ENCODE measurements at regions not wholly inside any gene's neighbourhood (a gene's known extent, or its start where the extent isn't known, plus 50 kb on each side); places are given as distances from the start of the nearest gene placed in this dataset.
"Not testable (repeated sequence)": the region's sequence is repeated elsewhere in the genome, so short reads cannot be mapped to it uniquely, and the experiment has no call there.

DNA sequence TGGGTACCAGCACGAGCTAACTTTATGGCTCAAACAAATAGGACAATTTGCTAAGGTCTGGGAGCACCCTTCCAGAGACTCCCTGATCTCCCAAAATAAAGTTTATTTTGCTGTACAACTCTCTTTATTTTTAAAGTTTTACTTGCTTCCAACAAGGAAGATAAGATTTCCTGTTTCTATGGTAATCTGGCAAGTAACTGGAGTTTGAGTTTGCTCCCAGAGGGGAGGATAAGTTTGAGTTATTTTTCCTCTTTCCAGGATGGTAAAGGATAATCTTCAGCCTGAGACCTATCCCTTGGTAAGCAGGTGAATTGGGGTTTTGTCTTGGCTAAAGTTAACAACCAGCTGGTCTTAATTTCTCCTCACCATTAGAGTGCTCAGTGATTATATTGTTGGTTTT is 1019.4 kb upstream of the ALCAM start:
- Histone ChIP-seq H3K36me3 (ENCODE audit: control insufficient read depth, insufficient read depth, low read length) (no peaks in the 10 kb centered on the region), H3K27me3 (ENCODE audit: control insufficient read depth, insufficient read depth, low read length) (no peaks in the 10 kb centered on the region), H3K4me3 (ENCODE audit: low read depth, low read length) (no peak overlapping the region)
- POLR2A ChIA-PET: no interaction called here
- TF ChIP-seq, protein P1, sequence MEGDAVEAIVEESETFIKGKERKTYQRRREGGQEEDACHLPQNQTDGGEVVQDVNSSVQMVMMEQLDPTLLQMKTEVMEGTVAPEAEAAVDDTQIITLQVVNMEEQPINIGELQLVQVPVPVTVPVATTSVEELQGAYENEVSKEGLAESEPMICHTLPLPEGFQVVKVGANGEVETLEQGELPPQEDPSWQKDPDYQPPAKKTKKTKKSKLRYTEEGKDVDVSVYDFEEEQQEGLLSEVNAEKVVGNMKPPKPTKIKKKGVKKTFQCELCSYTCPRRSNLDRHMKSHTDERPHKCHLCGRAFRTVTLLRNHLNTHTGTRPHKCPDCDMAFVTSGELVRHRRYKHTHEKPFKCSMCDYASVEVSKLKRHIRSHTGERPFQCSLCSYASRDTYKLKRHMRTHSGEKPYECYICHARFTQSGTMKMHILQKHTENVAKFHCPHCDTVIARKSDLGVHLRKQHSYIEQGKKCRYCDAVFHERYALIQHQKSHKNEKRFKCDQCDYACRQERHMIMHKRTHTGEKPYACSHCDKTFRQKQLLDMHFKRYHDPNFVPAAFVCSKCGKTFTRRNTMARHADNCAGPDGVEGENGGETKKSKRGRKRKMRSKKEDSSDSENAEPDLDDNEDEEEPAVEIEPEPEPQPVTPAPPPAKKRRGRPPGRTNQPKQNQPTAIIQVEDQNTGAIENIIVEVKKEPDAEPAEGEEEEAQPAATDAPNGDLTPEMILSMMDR (IDR thresholded peaks at IDR 0.05; ENCODE audit: insufficient read depth, low read depth, low read length): no peak
- DNase-seq (ENCODE audit: low read depth): no peak
- CTCF ChIA-PET: no interaction called here

- peak; percentile 35 for DNase-seq (ENCODE audit: low read depth)
- TF ChIP-seq, protein P1 (IDR thresholded peaks at IDR 0.05; ENCODE audit: insufficient read depth, low read depth, low read length): no peak
- ChIA-PET POLR2A (no interaction called here), CTCF (interaction anchor here (0.6 kb wide), 1 partner anchor 64 kb away, joined by 3 read pairs; no protein-coding TSS in a partner anchor)
- H3K4me3 ChIP-seq (ENCODE audit: low read depth, low read length): no peak overlapping the region
- H3K36me3 ChIP-seq (ENCODE audit: control insufficient read depth, insufficient read depth, low read length): no peaks in the 10 kb centered on the region
- no peaks in the 10 kb centered on the region for H3K27me3 ChIP-seq (ENCODE audit: control insufficient read depth, insufficient read depth, low read length)
Observed at GRCh38 chr3:104349836-104350235, 1016.9 kb upstream of the ALCAM start.

- ChIA-PET POLR2A (no interaction called here), CTCF (no interaction called here)
- TF ChIP-seq, protein P1 (IDR thresholded peaks at IDR 0.05; ENCODE audit: insufficient read depth, low read depth, low read length): no peak
- Histone ChIP-seq H3K4me3 (ENCODE audit: low read depth, low read length) (no peak overlapping the region), H3K36me3 (ENCODE audit: control insufficient read depth, insufficient read depth, low read length) (no peaks in the 10 kb centered on the region), H3K27me3 (ENCODE audit: control insufficient read depth, insufficient read depth, low read length) (no peaks in the 10 kb centered on the region)
- DNase-seq (ENCODE audit: low read depth): no peak
Observed at GRCh38 chr3:104353951-104354350, 1012.8 kb upstream of the ALCAM start.

DNA sequence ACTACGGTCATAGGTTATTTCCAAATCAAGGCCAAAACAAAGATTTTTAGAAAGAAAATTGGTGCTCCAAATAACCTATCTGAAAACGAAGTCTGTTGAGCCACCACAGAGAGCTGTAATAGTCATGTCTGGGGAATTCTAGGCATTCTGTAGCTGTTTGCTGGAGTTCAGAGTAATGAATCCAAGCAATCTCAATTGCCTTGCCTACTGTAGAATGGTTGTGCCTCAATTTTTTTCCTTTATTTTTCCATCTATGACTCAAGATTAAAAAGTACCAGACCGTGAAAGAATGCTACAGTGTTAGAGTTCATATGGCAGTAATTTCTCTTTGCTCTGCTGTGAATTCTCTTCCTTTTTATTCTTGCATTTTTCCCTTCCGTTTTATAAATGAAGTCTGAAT is 1007.2 kb upstream of the ALCAM start:
- Histone ChIP-seq H3K4me3 (ENCODE audit: low read depth, low read length) (no peak overlapping the region), H3K27me3 (ENCODE audit: control insufficient read depth, insufficient read depth, low read length) (no peaks in the 10 kb centered on the region), H3K36me3 (ENCODE audit: control insufficient read depth, insufficient read depth, low read length) (no peaks in the 10 kb centered on the region)
- ChIA-PET POLR2A (no interaction called here), CTCF (interaction anchor here (0.7 kb wide), 1 partner anchor 100 kb away, joined by 3 read pairs; no protein-coding TSS in a partner anchor)
- TF ChIP-seq, protein P1 (IDR thresholded peaks at IDR 0.05; ENCODE audit: insufficient read depth, low read depth, low read length): no peak
- DNase-seq (ENCODE audit: low read depth): peak; percentile 83

- no peaks in the 10 kb centered on the region for H3K27me3 ChIP-seq (ENCODE audit: control insufficient read depth, insufficient read depth, low read length)
- H3K4me3 ChIP-seq (ENCODE audit: low read depth, low read length): no peak overlapping the region
- no peaks in the 10 kb centered on the region for H3K36me3 ChIP-seq (ENCODE audit: control insufficient read depth, insufficient read depth, low read length)
- DNase-seq (ENCODE audit: low read depth): no peak
- TF ChIP-seq, protein P1 (IDR thresholded peaks at IDR 0.05; ENCODE audit: insufficient read depth, low read depth, low read length): no peak
- ChIA-PET POLR2A (no interaction called here), CTCF (interaction anchor here (0.7 kb wide), 1 partner anchor 99 kb away, joined by 3 read pairs; no protein-coding TSS in a partner anchor)
Observed at GRCh38 chr3:104360038-104360437, 1006.7 kb upstream of the ALCAM start.

DNA sequence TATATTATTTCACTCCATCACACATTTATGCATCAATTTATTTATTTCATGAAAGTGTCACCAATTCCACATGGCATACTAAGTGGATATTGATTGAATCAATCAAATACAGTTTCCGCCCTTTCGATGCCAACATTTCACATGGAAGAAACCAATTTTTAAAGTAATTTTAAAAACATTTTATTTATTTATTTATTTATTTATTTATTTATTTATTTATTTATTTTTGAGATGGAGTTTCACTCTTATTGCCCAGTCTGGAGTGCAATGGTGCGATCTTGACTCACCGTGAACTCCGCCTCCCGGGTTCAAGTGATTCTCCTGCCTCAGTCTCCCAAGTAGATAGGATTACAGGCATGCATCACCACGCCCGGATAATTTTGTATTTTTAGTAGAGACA is 1005.0 kb upstream of the ALCAM start:
- H3K27me3 ChIP-seq (ENCODE audit: control insufficient read depth, insufficient read depth, low read length); CTCF ChIA-PET; POLR2A ChIA-PET; DNase-seq (ENCODE audit: low read depth); H3K4me3 ChIP-seq (ENCODE audit: low read depth, low read length); H3K36me3 ChIP-seq (ENCODE audit: control insufficient read depth, insufficient read depth, low read length): not testable (repeated sequence)

Measured in BJ (cell line).